ENCODE measurements at regions not wholly inside any gene's neighbourhood (a gene's known extent, or its start where the extent isn't known, plus 50 kb on each side); places are given as distances from the start of the nearest gene placed in this dataset.
"Not testable (repeated sequence)": the region's sequence is repeated elsewhere in the genome, so short reads cannot be mapped to it uniquely, and the experiment has no call there.

DNA sequence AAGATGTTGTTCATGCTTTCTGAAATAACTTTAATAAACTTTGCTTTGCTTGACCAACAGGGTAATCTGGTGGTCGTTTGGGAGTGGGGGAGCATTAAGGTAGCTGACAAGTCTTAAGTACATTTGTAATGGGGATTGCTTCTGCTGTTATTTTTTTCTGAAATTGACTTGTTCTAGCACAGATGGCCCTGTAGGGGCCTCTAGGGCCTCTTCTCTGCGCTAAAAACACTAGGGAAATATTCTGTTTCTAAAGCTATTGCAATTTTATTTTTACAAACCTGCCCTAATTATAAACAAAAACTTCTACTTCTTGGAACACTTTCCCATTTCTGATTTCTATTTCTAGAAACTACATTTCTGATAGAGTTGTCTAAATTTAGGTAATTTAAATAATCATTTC is 191.3 kb upstream of the KCNJ3 start:
- no peaks in the 10 kb centered on the region for H4K20me1 ChIP-seq (ENCODE audit: insufficient read depth, low read depth, low read length)
- no peaks in the 10 kb centered on the region for H3K27me3 ChIP-seq (ENCODE audit: low read length)
- H3K4me3 ChIP-seq (ENCODE audit: low read length): no peak overlapping the region
- H3K9ac ChIP-seq (ENCODE audit: low read length): no peak overlapping the region
- H3K4me2 ChIP-seq (ENCODE audit: low read depth, low read length, poor library complexity, severe bottlenecking): no peak overlapping the region
- no peaks in the 10 kb centered on the region for H3K36me3 ChIP-seq (ENCODE audit: insufficient read depth, low read length)
- H3K27ac ChIP-seq (ENCODE audit: low read length): no peak overlapping the region
- no peak for DNase-seq
- no peaks in the 10 kb centered on the region for H3K79me2 ChIP-seq (ENCODE audit: low read length)
- no peaks in the 10 kb centered on the region for H3K9me2 ChIP-seq (replicated peaks; ENCODE audit: insufficient read depth, low read length)
- H3K4me1 ChIP-seq (ENCODE audit: low read length): no peaks in the 10 kb centered on the region
- H3K9me3 ChIP-seq (ENCODE audit: low read length): peaks cover 12% of the 10 kb centered on the region
- H2AFZ ChIP-seq (ENCODE audit: low read length): no peak overlapping the region

GRCh38 chr2:154518872-154519271 is 179.6 kb upstream of the KCNJ3 start:
- no peaks in the 10 kb centered on the region for H3K9me2 ChIP-seq (replicated peaks; ENCODE audit: insufficient read depth, low read length)
- peaks cover 8% of the 10 kb centered on the region; the same call in 1 of the 2 replicates for H3K9me3 ChIP-seq (ENCODE audit: low read length)
- H3K27ac ChIP-seq (ENCODE audit: low read length): no peak overlapping the region
- H3K36me3 ChIP-seq (ENCODE audit: insufficient read depth, low read length): no peaks in the 10 kb centered on the region
- no peak overlapping the region for H3K9ac ChIP-seq (ENCODE audit: low read length)
- DNase-seq: no peak
- no peak overlapping the region for H3K4me2 ChIP-seq (ENCODE audit: low read depth, low read length, poor library complexity, severe bottlenecking)
- no peak overlapping the region for H3K4me3 ChIP-seq (ENCODE audit: low read length)
- no peaks in the 10 kb centered on the region for H3K27me3 ChIP-seq (ENCODE audit: low read length)
- H2AFZ ChIP-seq (ENCODE audit: low read length): no peak overlapping the region
- H4K20me1 ChIP-seq (ENCODE audit: insufficient read depth, low read depth, low read length): no peaks in the 10 kb centered on the region
- no peaks in the 10 kb centered on the region for H3K4me1 ChIP-seq (ENCODE audit: low read length)
- no peaks in the 10 kb centered on the region for H3K79me2 ChIP-seq (ENCODE audit: low read length)

DNA sequence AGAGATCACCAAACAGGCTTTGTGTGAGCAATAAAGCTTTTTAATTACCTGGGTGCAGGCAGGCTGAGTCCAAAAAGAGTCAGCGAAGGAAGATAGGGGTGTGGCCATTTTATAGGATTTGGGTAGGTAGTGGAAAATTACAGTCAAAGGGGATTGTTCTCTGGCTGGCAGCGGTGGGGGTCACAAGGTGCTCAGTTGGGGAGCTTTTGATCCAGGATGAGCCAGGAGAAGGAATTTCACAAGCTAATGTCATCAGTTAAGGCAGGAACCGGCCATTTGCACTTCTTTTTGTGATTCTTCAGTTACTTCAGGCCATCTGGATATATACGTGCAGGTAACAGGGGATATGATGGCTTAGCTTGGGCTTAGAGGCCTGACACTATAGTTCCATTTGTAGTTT is 177.5 kb upstream of the KCNJ3 start:
- not testable (repeated sequence) for DNase-seq; H2AFZ ChIP-seq (ENCODE audit: low read length); H3K9me2 ChIP-seq (replicated peaks; ENCODE audit: insufficient read depth, low read length)

DNA sequence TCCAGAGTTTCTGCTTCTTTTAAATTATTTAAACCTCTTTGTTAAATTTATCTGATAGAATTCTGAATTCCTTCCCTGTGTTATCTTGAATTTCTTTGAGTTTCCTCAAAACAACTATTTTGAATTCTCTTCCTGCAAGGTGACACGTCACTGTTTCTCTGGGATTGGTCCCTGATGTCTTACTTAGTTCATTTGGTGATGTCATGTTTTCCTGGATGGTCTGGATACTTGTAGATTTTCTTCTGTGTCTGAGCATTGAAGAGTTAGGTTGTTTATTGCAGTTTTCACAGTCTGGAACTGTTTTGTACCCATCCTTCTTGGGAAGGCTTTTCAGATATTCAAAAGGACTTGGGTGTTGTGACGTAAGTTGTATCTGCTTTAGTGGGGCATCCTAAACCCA is 172.3 kb upstream of the KCNJ3 start:
- Histone ChIP-seq H3K36me3 (ENCODE audit: insufficient read depth, low read length) (no peaks in the 10 kb centered on the region), H3K4me2 (ENCODE audit: low read depth, low read length, poor library complexity, severe bottlenecking) (no peak overlapping the region), H4K20me1 (ENCODE audit: insufficient read depth, low read depth, low read length) (no peaks in the 10 kb centered on the region), H3K4me1 (ENCODE audit: low read length) (no peaks in the 10 kb centered on the region), H3K9me2 (replicated peaks; ENCODE audit: insufficient read depth, low read length) (no peaks in the 10 kb centered on the region), H3K9ac (ENCODE audit: low read length) (no peak overlapping the region), H3K27me3 (ENCODE audit: low read length) (no peaks in the 10 kb centered on the region), H3K9me3 (ENCODE audit: low read length) (peaks cover 21% of the 10 kb centered on the region), H2AFZ (ENCODE audit: low read length) (no peak overlapping the region), H3K27ac (ENCODE audit: low read length) (no peak overlapping the region), H3K4me3 (ENCODE audit: low read length) (no peak overlapping the region), H3K79me2 (ENCODE audit: low read length) (no peaks in the 10 kb centered on the region)
- no peak for DNase-seq

More for the DNA sequence above, 177.5 kb upstream of the KCNJ3 start:
- not testable (repeated sequence) for H3K79me2 ChIP-seq (ENCODE audit: low read length); H3K9ac ChIP-seq (ENCODE audit: low read length); H3K4me3 ChIP-seq (ENCODE audit: low read length); H3K27ac ChIP-seq (ENCODE audit: low read length); H3K36me3 ChIP-seq (ENCODE audit: insufficient read depth, low read length); H3K27me3 ChIP-seq (ENCODE audit: low read length); H3K4me2 ChIP-seq (ENCODE audit: low read depth, low read length, poor library complexity, severe bottlenecking); H3K4me1 ChIP-seq (ENCODE audit: low read length); H4K20me1 ChIP-seq (ENCODE audit: insufficient read depth, low read depth, low read length)
- peaks cover 16% of the 10 kb centered on the region for H3K9me3 ChIP-seq (ENCODE audit: low read length)

DNA sequence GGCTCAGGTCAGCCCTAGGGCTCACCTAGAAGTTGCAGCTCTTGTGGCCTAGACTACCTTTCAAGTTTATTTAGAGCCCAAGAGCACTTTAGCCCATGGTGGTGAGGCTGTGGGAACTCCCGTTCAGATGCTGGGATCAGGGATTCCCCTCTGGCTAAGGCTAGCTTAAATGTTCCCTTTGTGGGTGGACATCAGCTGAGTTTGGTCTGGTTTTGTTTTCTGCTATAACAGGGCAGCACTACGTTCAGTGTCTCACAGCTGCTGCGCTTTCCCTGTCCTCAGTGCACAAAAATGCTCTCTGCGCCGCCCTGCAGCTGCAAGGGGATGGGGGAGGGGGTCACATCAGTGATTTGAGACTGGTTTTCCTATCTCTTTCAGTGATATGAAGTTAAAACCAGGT is 170.5 kb upstream of the KCNJ3 start:
- no peaks in the 10 kb centered on the region for H3K36me3 ChIP-seq (ENCODE audit: insufficient read depth, low read length)
- H3K9me3 ChIP-seq (ENCODE audit: low read length): peaks cover 19% of the 10 kb centered on the region
- no peak overlapping the region for H3K9ac ChIP-seq (ENCODE audit: low read length)
- H3K9me2 ChIP-seq (replicated peaks; ENCODE audit: insufficient read depth, low read length): no peaks in the 10 kb centered on the region
- no peak overlapping the region for H3K4me2 ChIP-seq (ENCODE audit: low read depth, low read length, poor library complexity, severe bottlenecking)
- no peaks in the 10 kb centered on the region for H3K79me2 ChIP-seq (ENCODE audit: low read length)
- H2AFZ ChIP-seq (ENCODE audit: low read length): no peak overlapping the region
- no peak overlapping the region for H3K4me3 ChIP-seq (ENCODE audit: low read length)
- DNase-seq: no peak
- no peaks in the 10 kb centered on the region for H4K20me1 ChIP-seq (ENCODE audit: insufficient read depth, low read depth, low read length)
- H3K4me1 ChIP-seq (ENCODE audit: low read length): no peaks in the 10 kb centered on the region
- no peak overlapping the region for H3K27ac ChIP-seq (ENCODE audit: low read length)
- no peaks in the 10 kb centered on the region for H3K27me3 ChIP-seq (ENCODE audit: low read length)

DNA sequence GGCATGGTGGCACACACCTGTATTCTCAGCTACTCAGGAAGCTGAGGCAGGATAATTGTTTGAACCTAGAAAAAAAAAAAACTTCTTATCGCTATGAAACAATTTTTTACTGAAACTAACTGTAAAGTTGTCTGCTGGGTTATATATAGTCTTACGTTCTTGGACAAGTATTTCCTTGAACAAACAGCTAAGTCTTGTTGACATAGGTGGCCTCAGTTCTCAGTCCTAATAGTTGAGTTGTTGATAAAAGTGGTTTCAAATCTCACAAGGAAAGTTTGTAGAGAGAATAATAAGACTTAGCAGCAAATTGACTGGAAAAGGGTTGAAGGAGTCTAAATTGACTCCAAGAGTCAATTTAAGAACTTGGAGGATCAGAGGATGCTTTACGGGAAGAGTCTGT is 166.5 kb upstream of the KCNJ3 start:
- no peaks in the 10 kb centered on the region for H3K27me3 ChIP-seq (ENCODE audit: low read length)
- H3K4me3 ChIP-seq (ENCODE audit: low read length): no peak overlapping the region
- no peaks in the 10 kb centered on the region for H3K9me2 ChIP-seq (replicated peaks; ENCODE audit: insufficient read depth, low read length)
- no peaks in the 10 kb centered on the region for H4K20me1 ChIP-seq (ENCODE audit: insufficient read depth, low read depth, low read length)
- no peak for DNase-seq
- H3K4me2 ChIP-seq (ENCODE audit: low read depth, low read length, poor library complexity, severe bottlenecking): no peak overlapping the region
- no peak overlapping the region for H3K9ac ChIP-seq (ENCODE audit: low read length)
- H3K36me3 ChIP-seq (ENCODE audit: insufficient read depth, low read length): no peaks in the 10 kb centered on the region
- no peak overlapping the region for H3K27ac ChIP-seq (ENCODE audit: low read length)
- peaks cover 12% of the 10 kb centered on the region for H3K9me3 ChIP-seq (ENCODE audit: low read length)
- H3K79me2 ChIP-seq (ENCODE audit: low read length): no peaks in the 10 kb centered on the region
- no peak overlapping the region for H2AFZ ChIP-seq (ENCODE audit: low read length)
- H3K4me1 ChIP-seq (ENCODE audit: low read length): no peaks in the 10 kb centered on the region

- Histone ChIP-seq H3K9ac (ENCODE audit: low read length) (no peak overlapping the region), H3K79me2 (ENCODE audit: low read length) (no peaks in the 10 kb centered on the region), H3K4me3 (ENCODE audit: low read length) (no peak overlapping the region), H3K27ac (ENCODE audit: low read length) (no peak overlapping the region), H4K20me1 (ENCODE audit: insufficient read depth, low read depth, low read length) (no peaks in the 10 kb centered on the region), H3K9me2 (replicated peaks; ENCODE audit: insufficient read depth, low read length) (no peaks in the 10 kb centered on the region), H3K27me3 (ENCODE audit: low read length) (no peaks in the 10 kb centered on the region), H3K4me2 (ENCODE audit: low read depth, low read length, poor library complexity, severe bottlenecking) (no peak overlapping the region), H2AFZ (ENCODE audit: low read length) (no peak overlapping the region), H3K9me3 (ENCODE audit: low read length) (peaks cover 15% of the 10 kb centered on the region), H3K36me3 (ENCODE audit: insufficient read depth, low read length) (no peaks in the 10 kb centered on the region), H3K4me1 (ENCODE audit: low read length) (no peaks in the 10 kb centered on the region)
- no peak for DNase-seq
These were observed 165.7 kb upstream of the KCNJ3 start for GRCh38 chr2:154532763-154533162.

DNA sequence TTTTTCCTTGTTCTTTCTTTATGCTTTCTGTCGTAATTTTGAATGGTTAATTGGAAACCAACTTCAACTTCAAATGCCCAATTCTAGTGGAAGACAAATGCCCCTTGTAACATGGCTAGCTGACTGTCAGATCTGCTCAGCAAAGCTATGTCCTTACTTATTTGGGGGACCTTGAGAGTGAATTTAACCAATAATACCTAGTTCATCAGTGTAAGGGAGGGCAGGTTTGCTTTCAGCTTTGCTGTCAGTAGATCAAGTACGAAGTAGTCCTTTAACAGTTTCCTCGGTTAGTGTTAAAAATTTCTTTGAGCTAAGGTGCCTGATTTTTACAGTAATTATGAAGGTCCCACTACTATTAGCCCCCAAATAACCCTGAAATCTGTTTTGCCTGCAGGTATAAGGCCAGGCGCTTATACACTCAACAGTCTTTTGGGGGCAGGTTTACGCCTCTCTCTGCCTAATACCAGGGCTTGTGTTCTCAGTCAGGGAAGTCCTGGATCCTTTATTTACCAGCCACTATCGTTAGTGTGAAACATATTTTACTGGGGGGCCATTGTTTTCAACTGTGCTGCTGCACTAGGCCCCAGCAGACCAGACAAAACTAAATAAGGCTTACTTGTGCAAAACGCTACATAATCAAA is 165.1 kb upstream of the KCNJ3 start:
- no peaks in the 10 kb centered on the region for H4K20me1 ChIP-seq (ENCODE audit: insufficient read depth, low read depth, low read length)
- no peaks in the 10 kb centered on the region for H3K36me3 ChIP-seq (ENCODE audit: insufficient read depth, low read length)
- no peak overlapping the region for H3K27ac ChIP-seq (ENCODE audit: low read length)
- peaks cover 15% of the 10 kb centered on the region for H3K9me3 ChIP-seq (ENCODE audit: low read length)
- H3K27me3 ChIP-seq (ENCODE audit: low read length): no peaks in the 10 kb centered on the region
- no peaks in the 10 kb centered on the region for H3K9me2 ChIP-seq (replicated peaks; ENCODE audit: insufficient read depth, low read length)
- no peak overlapping the region for H3K4me3 ChIP-seq (ENCODE audit: low read length)
- no peak overlapping the region for H2AFZ ChIP-seq (ENCODE audit: low read length)
- no peak overlapping the region for H3K4me2 ChIP-seq (ENCODE audit: low read depth, low read length, poor library complexity, severe bottlenecking)
- no peak for DNase-seq
- no peak overlapping the region for H3K9ac ChIP-seq (ENCODE audit: low read length)
- no peaks in the 10 kb centered on the region for H3K4me1 ChIP-seq (ENCODE audit: low read length)
- H3K79me2 ChIP-seq (ENCODE audit: low read length): no peaks in the 10 kb centered on the region

- Histone ChIP-seq H3K9me3 (ENCODE audit: low read length) (peaks cover 8% of the 10 kb centered on the region; the same call in 1 of the 2 replicates), H2AFZ (ENCODE audit: low read length) (no peak overlapping the region), H3K27me3 (ENCODE audit: low read length) (no peaks in the 10 kb centered on the region), H3K4me2 (ENCODE audit: low read depth, low read length, poor library complexity, severe bottlenecking) (no peak overlapping the region), H4K20me1 (ENCODE audit: insufficient read depth, low read depth, low read length) (no peaks in the 10 kb centered on the region), H3K9me2 (replicated peaks; ENCODE audit: insufficient read depth, low read length) (no peaks in the 10 kb centered on the region), H3K4me3 (ENCODE audit: low read length) (no peak overlapping the region), H3K27ac (ENCODE audit: low read length) (no peak overlapping the region), H3K9ac (ENCODE audit: low read length) (no peak overlapping the region), H3K36me3 (ENCODE audit: insufficient read depth, low read length) (no peaks in the 10 kb centered on the region), H3K4me1 (ENCODE audit: low read length) (no peaks in the 10 kb centered on the region), H3K79me2 (ENCODE audit: low read length) (no peaks in the 10 kb centered on the region)
- DNase-seq: no peak
These were observed 161.5 kb upstream of the KCNJ3 start for GRCh38 chr2:154537024-154537423.

All from Karpas-422 (cell line).